T-helper 1 cell treated with Interleukin-12 subunit alpha and Interleukin-12 subunit beta and Interleukin-4 antibody, amounts not matched to agents 30 μg/mL and 1 μg/mL, for 36 hours (primary cell): ENCODE measurements at regions not wholly inside any gene's neighbourhood (a gene's known extent, or its start where the extent isn't known, plus 50 kb on each side); places are given as distances from the start of the nearest gene placed in this dataset.

Experiments used
- H3K27ac Mint-ChIP-seq: one replicate; pipeline ENCODE4 v1.8.0; 2021; ENCODE audit warnings: mild to moderate bottlenecking, mixed read lengths
- H3K27me3 Mint-ChIP-seq: one replicate; pipeline ENCODE4 v1.8.0; 2021; ENCODE audit warnings: low read depth, mixed read lengths
- H3K36me3 Mint-ChIP-seq: one replicate; pipeline ENCODE4 v1.8.0; 2021; ENCODE audit warnings: low read depth, mixed read lengths
- H3K4me1 Mint-ChIP-seq: one replicate; pipeline ENCODE4 v1.8.0; 2021; ENCODE audit warnings: low read depth, mixed read lengths
- H3K4me3 Mint-ChIP-seq: one replicate; pipeline ENCODE4 v1.8.0; 2021; ENCODE audit warnings: mild to moderate bottlenecking, moderate library complexity, mixed read lengths
- H3K9me3 Mint-ChIP-seq: one replicate; pipeline ENCODE4 v1.8.0; 2021; ENCODE audit warnings: mixed read lengths

DNA sequence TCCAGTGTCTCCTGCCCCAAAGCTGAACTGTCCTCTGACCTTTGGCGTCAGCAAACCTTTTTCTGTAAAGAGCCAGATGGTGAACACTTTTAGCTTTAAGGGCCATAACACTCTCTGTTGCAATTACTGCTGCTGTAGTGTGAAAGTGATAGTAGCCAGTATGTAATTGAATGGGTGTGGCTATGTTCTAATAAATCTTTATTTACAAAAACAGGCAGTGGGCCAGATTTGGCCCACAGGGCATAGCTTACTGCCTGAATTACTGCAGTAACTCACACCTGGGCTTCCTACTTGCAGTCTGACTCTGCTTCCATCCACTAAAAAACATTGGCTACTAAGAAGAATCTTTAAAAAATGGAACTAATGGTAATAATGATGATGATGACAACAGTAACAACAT is 68.0 kb upstream of the SLC6A11 start:
- Mint-ChIP-seq H3K4me3 (no peak overlapping the region), H3K9me3 (no peaks in the 10 kb centered on the region), H3K4me1 (no peaks in the 10 kb centered on the region), H3K36me3 (no peaks in the 10 kb centered on the region), H3K27ac (no peak overlapping the region), H3K27me3 (no peaks in the 10 kb centered on the region)

GRCh38 chr3:10753964-10754363 is 62.1 kb upstream of the SLC6A11 start:
- no peaks in the 10 kb centered on the region for H3K36me3 Mint-ChIP-seq
- no peaks in the 10 kb centered on the region for H3K9me3 Mint-ChIP-seq
- no peak overlapping the region for H3K27ac Mint-ChIP-seq
- peaks cover 5% of the 10 kb centered on the region for H3K27me3 Mint-ChIP-seq
- peaks cover 1% of the 10 kb centered on the region for H3K4me1 Mint-ChIP-seq
- no peak overlapping the region for H3K4me3 Mint-ChIP-seq

GRCh38 chr3:10756546-10756945 is 59.5 kb upstream of the SLC6A11 start:
- Mint-ChIP-seq H3K9me3 (no peaks in the 10 kb centered on the region), H3K27me3 (peaks cover 7% of the 10 kb centered on the region), H3K27ac (no peak overlapping the region), H3K36me3 (no peaks in the 10 kb centered on the region), H3K4me3 (no peak overlapping the region), H3K4me1 (peaks cover 1% of the 10 kb centered on the region)

DNA sequence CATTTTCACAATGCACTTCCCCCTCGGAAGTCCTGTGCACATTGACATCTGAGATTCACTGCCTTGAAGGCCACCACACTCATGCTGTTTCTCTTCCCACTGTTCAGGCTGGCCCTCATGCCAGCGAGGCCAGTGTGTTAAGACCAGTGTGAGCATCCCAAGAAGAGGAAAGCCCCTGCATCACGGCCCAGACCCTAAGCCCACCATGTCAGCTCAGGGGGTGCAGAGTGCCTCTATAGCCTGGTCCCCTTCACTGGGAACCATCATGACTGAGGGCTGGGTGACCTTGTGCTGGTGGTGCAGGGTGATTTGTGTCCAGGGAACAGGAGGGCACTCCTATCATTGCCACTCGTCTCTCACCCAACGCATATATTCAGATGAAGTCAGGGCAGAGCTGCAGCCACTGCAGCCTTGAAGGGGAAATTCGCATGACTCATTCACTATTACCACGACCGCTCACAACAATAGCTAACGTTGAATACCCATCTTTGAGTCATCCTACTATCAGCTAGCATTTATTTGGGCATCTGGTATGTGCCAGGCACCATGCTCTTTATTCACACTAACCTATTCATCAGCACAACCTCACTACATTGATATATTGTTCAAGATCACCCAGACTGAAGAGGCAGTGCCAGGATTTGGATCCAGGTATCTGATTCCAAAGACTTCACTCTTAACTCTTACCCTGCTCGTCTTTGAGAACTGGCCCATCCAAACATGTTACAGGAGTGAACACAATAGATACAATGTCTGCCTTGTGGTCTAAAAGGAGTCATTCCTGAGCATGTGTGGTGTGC is 58.8 kb upstream of the SLC6A11 start:
- Mint-ChIP-seq H3K36me3 (no peaks in the 10 kb centered on the region), H3K27ac (no peak overlapping the region), H3K4me1 (peaks cover 1% of the 10 kb centered on the region), H3K9me3 (no peaks in the 10 kb centered on the region), H3K4me3 (no peak overlapping the region), H3K27me3 (peaks cover 7% of the 10 kb centered on the region)

DNA sequence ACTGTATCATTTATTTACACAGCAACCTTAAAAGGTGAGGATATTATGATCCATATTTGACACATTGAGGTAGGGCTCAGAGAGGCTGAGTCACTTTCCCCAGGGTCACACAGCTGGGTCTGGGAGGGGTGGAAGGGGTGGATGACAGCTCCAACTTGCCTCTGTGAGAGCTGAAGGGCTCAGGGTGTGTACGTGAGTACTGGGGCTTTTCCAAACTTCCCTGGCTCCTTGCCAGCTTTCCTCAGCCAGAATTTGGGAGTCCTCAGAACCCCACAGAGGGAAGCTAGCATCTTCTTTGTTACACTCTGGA is 58.3 kb upstream of the SLC6A11 start:
- Mint-ChIP-seq H3K36me3 (no peaks in the 10 kb centered on the region), H3K9me3 (no peaks in the 10 kb centered on the region), H3K27ac (no peak overlapping the region), H3K27me3 (peaks cover 7% of the 10 kb centered on the region), H3K4me3 (no peak overlapping the region), H3K4me1 (peaks cover 1% of the 10 kb centered on the region)

DNA sequence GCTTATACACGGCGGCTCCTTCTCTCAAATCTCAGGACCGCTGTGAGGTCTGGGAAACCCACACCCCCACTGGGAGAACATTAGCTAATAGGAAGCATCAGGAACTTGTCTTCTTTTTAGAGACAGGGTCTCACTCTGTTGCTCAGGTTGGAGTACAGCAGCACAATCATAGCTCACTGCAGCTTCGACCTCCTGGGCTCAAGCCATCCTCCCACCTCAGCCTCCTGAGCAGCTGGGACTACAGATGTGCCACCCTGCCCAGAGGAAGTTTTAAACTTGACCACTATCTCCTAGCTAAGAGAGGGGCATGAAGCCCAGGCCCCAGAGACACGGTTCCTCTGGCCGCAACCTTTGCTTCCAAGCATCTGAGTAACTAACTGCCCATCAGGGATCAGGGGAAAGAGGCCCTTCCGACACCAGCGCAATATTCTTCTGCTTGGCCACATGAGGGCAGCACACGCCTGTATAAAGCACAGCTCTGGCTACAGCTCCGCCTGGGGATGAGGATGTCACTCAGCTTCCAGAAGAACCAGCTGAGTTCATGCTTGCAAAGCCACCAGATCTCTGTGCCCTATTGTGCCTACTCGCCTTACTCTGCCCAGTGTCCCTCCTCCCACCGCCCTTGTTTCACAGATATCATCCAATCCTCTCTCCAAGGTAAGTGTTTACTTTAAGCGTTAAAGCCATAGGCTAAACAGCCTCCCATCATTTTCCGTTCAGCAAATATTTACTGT is 57.6 kb upstream of the SLC6A11 start:
- Mint-ChIP-seq H3K4me3 (no peak overlapping the region), H3K4me1 (peaks cover 1% of the 10 kb centered on the region), H3K27ac (no peak overlapping the region), H3K36me3 (no peaks in the 10 kb centered on the region), H3K9me3 (no peaks in the 10 kb centered on the region), H3K27me3 (peaks cover 7% of the 10 kb centered on the region)

GRCh38 chr3:10759495-10759894 is 56.5 kb upstream of the SLC6A11 start:
- no peaks in the 10 kb centered on the region for H3K36me3 Mint-ChIP-seq
- no peaks in the 10 kb centered on the region for H3K9me3 Mint-ChIP-seq
- H3K27ac Mint-ChIP-seq, result no peak overlapping the region
- H3K4me3 Mint-ChIP-seq, result no peak overlapping the region
- H3K4me1 Mint-ChIP-seq, result peaks cover 1% of the 10 kb centered on the region
- H3K27me3 Mint-ChIP-seq, result peaks cover 7% of the 10 kb centered on the region

- Mint-ChIP-seq H3K9me3 (no peaks in the 10 kb centered on the region), H3K36me3 (no peaks in the 10 kb centered on the region), H3K4me1 (peaks cover 1% of the 10 kb centered on the region), H3K27ac (no peak overlapping the region), H3K27me3 (peaks cover 7% of the 10 kb centered on the region), H3K4me3 (no peak overlapping the region)
These were observed 55.8 kb upstream of the SLC6A11 start for GRCh38 chr3:10760199-10760598.

GRCh38 chr3:10761583-10761982 is 54.4 kb upstream of the SLC6A11 start:
- Mint-ChIP-seq H3K4me1 (peaks cover 1% of the 10 kb centered on the region), H3K27me3 (peaks cover 7% of the 10 kb centered on the region), H3K4me3 (no peak overlapping the region), H3K36me3 (no peaks in the 10 kb centered on the region), H3K9me3 (no peaks in the 10 kb centered on the region), H3K27ac (no peak overlapping the region)

DNA sequence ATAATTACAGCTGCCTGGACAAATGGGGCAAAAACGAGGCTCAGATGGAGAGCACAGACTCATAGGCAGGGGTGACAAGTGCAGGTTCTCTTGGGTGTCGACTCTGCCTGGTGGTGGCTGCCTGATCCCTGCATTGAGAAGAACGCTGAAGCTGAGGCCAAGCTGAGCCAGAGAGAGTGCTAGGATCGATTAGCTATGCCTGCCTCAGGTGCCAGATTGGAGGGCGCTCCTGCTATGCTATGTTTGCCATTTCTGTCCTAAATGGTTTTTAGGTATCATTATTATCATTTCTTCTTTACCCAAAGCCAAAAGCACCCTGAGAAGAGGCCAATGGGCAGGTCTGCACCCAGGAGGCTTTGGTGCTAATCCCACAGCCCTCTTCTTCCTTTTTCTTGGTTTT is 53.9 kb upstream of the SLC6A11 start:
- Mint-ChIP-seq H3K27me3 (peaks cover 7% of the 10 kb centered on the region), H3K36me3 (no peaks in the 10 kb centered on the region), H3K9me3 (no peaks in the 10 kb centered on the region), H3K4me1 (peaks cover 1% of the 10 kb centered on the region), H3K27ac (no peak overlapping the region), H3K4me3 (no peak overlapping the region)

- H3K4me3 Mint-ChIP-seq, result no peak overlapping the region
- peaks cover 1% of the 10 kb centered on the region for H3K4me1 Mint-ChIP-seq
- no peak overlapping the region for H3K27ac Mint-ChIP-seq
- no peaks in the 10 kb centered on the region for H3K9me3 Mint-ChIP-seq
- H3K36me3 Mint-ChIP-seq, result no peaks in the 10 kb centered on the region
- peaks cover 7% of the 10 kb centered on the region for H3K27me3 Mint-ChIP-seq
These were observed 53.3 kb upstream of the SLC6A11 start for GRCh38 chr3:10762611-10763247.

GRCh38 chr3:10763248-10763620 is 52.8 kb upstream of the SLC6A11 start:
- no peaks in the 10 kb centered on the region for H3K9me3 Mint-ChIP-seq
- H3K27me3 Mint-ChIP-seq, result peaks cover 7% of the 10 kb centered on the region
- no peaks in the 10 kb centered on the region for H3K36me3 Mint-ChIP-seq
- H3K4me1 Mint-ChIP-seq, result peaks cover 1% of the 10 kb centered on the region
- no peak overlapping the region for H3K27ac Mint-ChIP-seq
- H3K4me3 Mint-ChIP-seq, result no peak overlapping the region

GRCh38 chr3:10763817-10764258 is 52.2 kb upstream of the SLC6A11 start:
- Mint-ChIP-seq H3K4me1 (no peaks in the 10 kb centered on the region), H3K4me3 (no peak overlapping the region), H3K27ac (no peak overlapping the region), H3K36me3 (no peaks in the 10 kb centered on the region), H3K27me3 (peaks cover 3% of the 10 kb centered on the region), H3K9me3 (no peaks in the 10 kb centered on the region)

- no peaks in the 10 kb centered on the region for H3K36me3 Mint-ChIP-seq
- no peak overlapping the region for H3K27ac Mint-ChIP-seq
- H3K4me1 Mint-ChIP-seq, result no peaks in the 10 kb centered on the region
- no peaks in the 10 kb centered on the region for H3K27me3 Mint-ChIP-seq
- H3K4me3 Mint-ChIP-seq, result no peak overlapping the region
- no peaks in the 10 kb centered on the region for H3K9me3 Mint-ChIP-seq
These were observed 51.6 kb upstream of the SLC6A11 start for GRCh38 chr3:10764259-10765051.
